Astrocyte (in vitro differentiated cells and primary cell): ENCODE measurements at regions not wholly inside any gene's neighbourhood (a gene's known extent, or its start where the extent isn't known, plus 50 kb on each side); places are given as distances from the start of the nearest gene placed in this dataset.

Experiments used
- EZH2 ChIP-seq: IDR thresholded peaks from 2 replicates; pipeline ENCODE4 v1.6.1; 2012; ENCODE audit warnings: mild to moderate bottlenecking, low read length, inconsistent platforms; ENCODE audit not compliant: insufficient read depth
- TF ChIP-seq, protein P1 (sequence below): IDR thresholded peaks from 2 replicates; pipeline ENCODE4 v1.5.1; 2011; ENCODE audit warnings: low read depth, mild to moderate bottlenecking, inconsistent platforms, low read length, moderate library complexity; ENCODE audit not compliant: insufficient read depth

DNA sequence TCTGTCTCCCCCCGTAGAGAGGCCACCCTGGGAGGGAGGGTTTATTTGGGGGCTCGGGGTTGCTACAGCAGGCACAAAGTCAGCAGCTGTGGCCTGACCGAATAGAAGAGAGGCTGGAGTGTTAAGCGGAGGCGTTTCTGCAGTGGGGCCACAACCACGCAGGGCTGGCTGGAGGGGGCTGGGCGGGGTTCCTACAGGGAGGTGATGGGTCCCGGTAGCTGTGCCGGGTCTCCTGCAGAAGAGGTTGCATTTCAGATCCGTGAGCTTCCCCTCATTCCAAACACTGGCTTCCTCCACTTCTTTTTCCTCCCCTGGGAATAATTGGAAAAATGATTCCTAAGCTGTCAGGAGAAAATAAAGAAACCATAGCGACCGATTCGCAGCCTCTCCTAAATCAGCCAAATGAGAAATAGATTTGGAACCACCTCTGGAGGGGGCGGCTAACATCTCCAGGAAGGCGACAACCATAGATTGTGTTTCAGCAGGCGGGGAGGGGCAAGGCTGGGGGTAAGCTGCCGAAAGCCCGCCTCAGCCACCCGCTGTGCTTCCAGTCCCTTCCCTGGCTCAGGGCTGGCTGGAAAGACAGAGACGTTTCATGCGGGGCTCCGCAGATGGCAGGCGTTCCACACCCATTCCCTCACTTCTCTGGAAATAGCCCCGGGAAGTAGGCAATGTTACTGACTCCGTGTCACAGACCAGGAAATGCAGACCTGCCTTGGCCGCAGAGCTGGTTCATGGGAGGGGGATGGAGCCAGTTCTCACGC lies 85.6 kb upstream of the TAF1B start:
- TF ChIP-seq, protein P1, sequence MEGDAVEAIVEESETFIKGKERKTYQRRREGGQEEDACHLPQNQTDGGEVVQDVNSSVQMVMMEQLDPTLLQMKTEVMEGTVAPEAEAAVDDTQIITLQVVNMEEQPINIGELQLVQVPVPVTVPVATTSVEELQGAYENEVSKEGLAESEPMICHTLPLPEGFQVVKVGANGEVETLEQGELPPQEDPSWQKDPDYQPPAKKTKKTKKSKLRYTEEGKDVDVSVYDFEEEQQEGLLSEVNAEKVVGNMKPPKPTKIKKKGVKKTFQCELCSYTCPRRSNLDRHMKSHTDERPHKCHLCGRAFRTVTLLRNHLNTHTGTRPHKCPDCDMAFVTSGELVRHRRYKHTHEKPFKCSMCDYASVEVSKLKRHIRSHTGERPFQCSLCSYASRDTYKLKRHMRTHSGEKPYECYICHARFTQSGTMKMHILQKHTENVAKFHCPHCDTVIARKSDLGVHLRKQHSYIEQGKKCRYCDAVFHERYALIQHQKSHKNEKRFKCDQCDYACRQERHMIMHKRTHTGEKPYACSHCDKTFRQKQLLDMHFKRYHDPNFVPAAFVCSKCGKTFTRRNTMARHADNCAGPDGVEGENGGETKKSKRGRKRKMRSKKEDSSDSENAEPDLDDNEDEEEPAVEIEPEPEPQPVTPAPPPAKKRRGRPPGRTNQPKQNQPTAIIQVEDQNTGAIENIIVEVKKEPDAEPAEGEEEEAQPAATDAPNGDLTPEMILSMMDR, result no peak
- no peak for TF ChIP-seq EZH2
